CD8-positive, alpha-beta memory T cell (primary cell): ENCODE measurements at regions not wholly inside any gene's neighbourhood (a gene's known extent, or its start where the extent isn't known, plus 50 kb on each side); places are given as distances from the start of the nearest gene placed in this dataset.

Experiments used
- CTCF ChIA-PET: fragments of 350-600 bp; sonication (Branson Sonifier 250); formaldehyde crosslinking; loops from one replicate; lab custom pipeline; 2021; ENCODE audit warnings: antibody characterized with exemption; lab: Charles Lee
- POLR2A ChIA-PET: fragments of 350-600 bp; sonication (Branson Sonifier 250); formaldehyde crosslinking; loops from one replicate; lab custom pipeline; 2021; ENCODE audit warnings: antibody characterized with exemption; lab: Charles Lee
- DNase-seq, 5 donors: peaks; one replicate each; pipeline versions ENCODE4 v3.0.0 to v3.0.0-alpha.2; 2020 to 2022; ENCODE audit warnings: mixed read lengths in 1 of 5
- H3K27ac ChIP-seq: one replicate; pipeline ENCODE4 v1.7.0; 2013; ENCODE audit warnings: low read depth, mild to moderate bottlenecking, low read length, moderate library complexity
- H3K27me3 ChIP-seq: 2 replicates; pipeline ENCODE4 v1.7.0; 2013; ENCODE audit warnings: low read length, mild to moderate bottlenecking; ENCODE audit not compliant: insufficient read depth, poor library complexity, severe bottlenecking
- H3K36me3 ChIP-seq: 2 replicates; pipeline ENCODE4 v1.7.0; 2013; ENCODE audit warnings: mild to moderate bottlenecking, low read length, moderate library complexity; ENCODE audit not compliant: insufficient read depth
- H3K4me1 ChIP-seq: 2 replicates; pipeline ENCODE4 v1.7.0; 2013; ENCODE audit warnings: mild to moderate bottlenecking, low read length, moderate library complexity; ENCODE audit not compliant: insufficient read depth
- H3K4me3 ChIP-seq: 2 replicates; pipeline ENCODE4 v1.7.0; 2013; ENCODE audit warnings: mild to moderate bottlenecking, low read length
- H3K9me3 ChIP-seq: 2 replicates; pipeline ENCODE4 v1.7.0; 2013; ENCODE audit warnings: mild to moderate bottlenecking, low read length
- H3K27ac Mint-ChIP-seq, 8 donors: one replicate each; pipeline ENCODE4 v1.8.0; 2020 to 2021; ENCODE audit warnings: mixed read lengths in 8 of 8, mild to moderate bottlenecking in 6 of 8, inconsistent platforms in 3 of 8, moderate library complexity in 3 of 8
- H3K27me3 Mint-ChIP-seq, 2 donors: one replicate each; pipeline ENCODE4 v1.8.0; 2020 to 2021; ENCODE audit warnings: mixed read lengths in 2 of 2, mild to moderate bottlenecking in 1 of 2, moderate library complexity in 1 of 2
- H3K36me3 Mint-ChIP-seq, 3 donors: one replicate each; pipeline ENCODE4 v1.8.0; 2020 to 2021; ENCODE audit warnings: mixed read lengths in 3 of 3, inconsistent platforms in 1 of 3, mild to moderate bottlenecking in 1 of 3
- H3K4me1 Mint-ChIP-seq, 3 donors: one replicate each; pipeline ENCODE4 v1.8.0; 2020 to 2021; ENCODE audit warnings: mixed read lengths in 3 of 3, inconsistent platforms in 1 of 3, mild to moderate bottlenecking in 1 of 3
- H3K4me3 Mint-ChIP-seq, 7 donors: one replicate each; pipeline ENCODE4 v1.8.0; 2020 to 2021; ENCODE audit warnings: mixed read lengths in 7 of 7, mild to moderate bottlenecking in 6 of 7, moderate library complexity in 4 of 7, inconsistent platforms in 2 of 7
- H3K9me3 Mint-ChIP-seq, 5 donors: one replicate each; pipeline ENCODE4 v1.8.0; 2020 to 2022; ENCODE audit warnings: mixed read lengths in 5 of 5, mild to moderate bottlenecking in 3 of 5, moderate library complexity in 2 of 5, inconsistent platforms in 1 of 5

DNA sequence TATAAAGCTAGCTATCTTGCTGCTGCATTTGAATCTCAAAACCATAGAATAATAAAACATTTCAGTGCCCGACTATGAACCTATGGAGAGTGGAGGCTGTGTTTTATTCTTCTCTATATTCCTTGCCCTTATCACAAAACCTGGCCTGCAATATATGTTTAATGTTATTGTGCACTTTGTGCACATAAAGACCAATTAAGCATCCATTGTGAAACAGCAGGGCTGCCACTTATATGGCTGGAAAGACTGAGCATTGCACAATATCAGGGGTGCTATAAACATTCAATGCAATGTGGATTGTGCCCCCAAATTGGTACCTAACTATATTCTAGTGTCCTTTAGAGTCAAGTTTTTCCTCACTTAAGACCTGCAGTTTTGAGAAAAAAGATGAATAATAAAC, 83.2 kb downstream of the RDH14 start:
- Histone ChIP-seq H3K4me1 (no peaks in the 10 kb centered on the region), H3K9me3 (no peaks in the 10 kb centered on the region), H3K27ac (no peak overlapping the region), H3K36me3 (no peaks in the 10 kb centered on the region), H3K27me3 (no peaks in the 10 kb centered on the region), H3K4me3 (no peak overlapping the region)
- Mint-ChIP-seq H3K4me3 (no peak overlapping the region), H3K4me1 (no peaks in the 10 kb centered on the region), H3K27me3 (peaks cover 5 to 14% of the 10 kb centered on the region in 2 donors), H3K9me3 (no peaks in the 10 kb centered on the region), H3K27ac (no peak overlapping the region), H3K36me3 (no peaks in the 10 kb centered on the region)
- POLR2A ChIA-PET, result no interaction called here
- no peak for DNase-seq
- CTCF ChIA-PET, result no interaction called here

DNA sequence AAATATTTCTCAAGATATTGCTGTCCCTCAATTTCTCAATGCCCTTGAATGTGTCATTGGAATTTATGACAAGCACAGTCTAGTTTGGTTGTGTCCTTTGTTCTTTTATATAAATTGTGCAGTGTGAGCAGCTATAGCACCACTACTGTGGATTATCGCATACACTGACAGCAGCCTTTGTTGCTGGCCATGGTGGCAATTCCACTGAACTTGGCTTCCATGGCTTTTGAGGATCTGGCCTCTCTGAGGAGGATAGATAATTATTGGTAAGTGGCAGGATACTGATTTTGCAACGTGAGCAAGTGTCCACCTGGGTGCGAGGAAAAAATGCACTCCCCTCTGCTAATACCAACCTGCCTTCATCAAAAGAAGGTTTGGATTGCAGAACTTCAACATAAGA, 84.0 kb downstream of the RDH14 start:
- H3K27ac Mint-ChIP-seq, result no peak overlapping the region
- no peak overlapping the region for H3K4me3 Mint-ChIP-seq
- DNase-seq, result no peak
- Histone ChIP-seq H3K4me1 (no peaks in the 10 kb centered on the region), H3K4me3 (no peak overlapping the region), H3K27me3 (no peaks in the 10 kb centered on the region), H3K36me3 (no peaks in the 10 kb centered on the region), H3K27ac (no peak overlapping the region), H3K9me3 (no peaks in the 10 kb centered on the region)
- no peaks in the 10 kb centered on the region for H3K4me1 Mint-ChIP-seq
- peaks cover 3 to 14% of the 10 kb centered on the region in 2 donors for H3K27me3 Mint-ChIP-seq
- ChIA-PET CTCF (no interaction called here), POLR2A (no interaction called here)
- no peaks in the 10 kb centered on the region for H3K9me3 Mint-ChIP-seq
- no peaks in the 10 kb centered on the region for H3K36me3 Mint-ChIP-seq

DNA sequence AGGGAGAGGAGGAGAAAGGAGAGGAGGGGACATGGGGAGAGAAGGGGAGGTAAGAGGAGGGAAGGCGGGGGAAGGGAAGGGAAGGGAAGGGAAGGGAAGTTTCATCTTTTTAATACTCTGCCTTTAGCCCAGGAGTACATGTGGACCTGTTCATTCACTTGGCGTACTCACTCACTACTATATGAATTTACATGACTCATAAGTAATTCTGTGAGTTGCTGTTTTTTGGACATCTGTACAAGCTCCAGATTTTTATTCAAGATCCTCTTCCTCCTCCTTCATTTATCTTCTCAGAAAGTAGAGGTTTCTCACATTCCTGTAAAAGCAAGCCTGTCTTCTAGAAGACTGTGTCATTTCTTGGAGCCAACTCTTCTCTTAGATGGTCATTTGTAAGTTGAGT, 84.6 kb downstream of the RDH14 start:
- no peaks in the 10 kb centered on the region for H3K9me3 ChIP-seq
- Mint-ChIP-seq H3K27me3 (peaks cover 3 to 14% of the 10 kb centered on the region in 2 donors), H3K27ac (no peak overlapping the region), H3K36me3 (no peaks in the 10 kb centered on the region), H3K4me1 (no peaks in the 10 kb centered on the region), H3K9me3 (no peaks in the 10 kb centered on the region), H3K4me3 (no peak overlapping the region)
- no peaks in the 10 kb centered on the region for H3K36me3 ChIP-seq
- no peak overlapping the region for H3K27ac ChIP-seq
- H3K27me3 ChIP-seq, result no peaks in the 10 kb centered on the region
- ChIA-PET CTCF (no interaction called here), POLR2A (no interaction called here)
- no peak for DNase-seq
- no peak overlapping the region for H3K4me3 ChIP-seq
- no peaks in the 10 kb centered on the region for H3K4me1 ChIP-seq

DNA sequence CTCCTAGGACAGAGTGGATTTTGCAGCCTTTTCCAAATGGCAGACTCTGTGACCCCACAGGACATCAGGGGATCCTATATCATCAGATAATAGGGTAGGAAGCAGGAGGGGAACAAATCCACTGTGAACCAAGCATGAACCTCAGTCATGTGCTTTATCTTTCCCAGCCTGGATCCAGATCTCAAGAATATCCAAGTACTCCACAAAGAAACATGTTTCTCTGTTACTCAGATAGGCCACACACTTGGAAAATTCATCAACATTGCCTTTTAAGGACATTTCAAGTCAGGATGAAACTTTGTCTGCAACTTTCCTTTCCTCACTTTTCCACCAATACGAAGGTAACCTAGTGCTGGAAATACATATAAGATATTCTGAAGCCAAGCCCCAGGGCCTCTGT, 85.8 kb downstream of the RDH14 start:
- Histone ChIP-seq H3K4me3 (no peak overlapping the region), H3K36me3 (no peaks in the 10 kb centered on the region), H3K27me3 (no peaks in the 10 kb centered on the region), H3K4me1 (no peaks in the 10 kb centered on the region), H3K9me3 (no peaks in the 10 kb centered on the region), H3K27ac (no peak overlapping the region)
- CTCF ChIA-PET, result no interaction called here
- no peaks in the 10 kb centered on the region for H3K4me1 Mint-ChIP-seq
- no peak for DNase-seq
- no peak overlapping the region for H3K27ac Mint-ChIP-seq
- H3K4me3 Mint-ChIP-seq, result no peak overlapping the region
- peaks cover 6 to 14% of the 10 kb centered on the region in 2 donors for H3K27me3 Mint-ChIP-seq
- H3K36me3 Mint-ChIP-seq, result no peaks in the 10 kb centered on the region
- POLR2A ChIA-PET, result no interaction called here
- H3K9me3 Mint-ChIP-seq, result no peaks in the 10 kb centered on the region

DNA sequence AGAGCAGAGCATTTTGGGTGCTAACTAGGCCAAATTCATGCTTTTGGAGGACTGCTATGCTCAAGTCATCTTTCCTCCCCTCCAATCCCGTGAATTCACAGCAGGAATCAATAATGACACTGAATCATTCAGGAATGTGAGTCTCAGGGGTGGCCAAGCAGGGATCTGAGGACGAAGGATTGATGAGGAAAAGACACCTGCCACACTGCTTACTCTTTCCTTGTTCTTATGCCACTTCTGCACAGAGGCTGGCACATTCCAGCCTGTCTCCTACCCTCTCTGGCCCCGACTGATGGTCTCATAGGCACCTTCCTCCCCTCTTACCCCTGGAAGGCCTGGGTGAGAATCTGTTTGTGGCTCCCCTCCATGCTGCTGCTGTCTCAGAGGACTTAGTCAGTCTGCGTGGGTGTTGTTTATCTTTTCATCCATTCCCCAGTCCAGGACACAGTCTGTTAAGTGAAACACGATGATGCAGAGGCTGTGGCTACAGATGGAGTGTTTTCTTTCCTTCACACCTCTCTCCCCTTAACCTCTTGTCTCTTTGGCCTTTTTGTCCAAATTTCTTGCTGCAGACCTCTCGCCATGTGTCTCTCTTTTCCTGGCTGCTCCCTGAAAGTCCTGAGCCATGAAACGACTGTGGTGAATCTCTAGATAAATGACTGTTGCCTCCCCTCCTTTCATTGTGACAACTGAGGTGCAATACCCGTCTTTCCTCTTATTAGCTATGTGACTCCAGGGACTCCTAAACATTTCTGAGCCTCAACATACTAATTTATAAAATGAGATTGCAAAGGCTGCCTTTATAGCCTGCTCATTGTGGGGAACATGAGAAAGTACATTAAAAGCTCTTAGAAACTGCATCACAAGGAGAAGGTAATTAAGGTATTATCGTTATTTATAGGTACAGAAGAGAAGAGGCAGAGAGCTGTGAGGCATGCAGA, 86.9 kb downstream of the RDH14 start:
- CTCF ChIA-PET, result no interaction called here
- no peaks in the 10 kb centered on the region for H3K36me3 Mint-ChIP-seq

DNA sequence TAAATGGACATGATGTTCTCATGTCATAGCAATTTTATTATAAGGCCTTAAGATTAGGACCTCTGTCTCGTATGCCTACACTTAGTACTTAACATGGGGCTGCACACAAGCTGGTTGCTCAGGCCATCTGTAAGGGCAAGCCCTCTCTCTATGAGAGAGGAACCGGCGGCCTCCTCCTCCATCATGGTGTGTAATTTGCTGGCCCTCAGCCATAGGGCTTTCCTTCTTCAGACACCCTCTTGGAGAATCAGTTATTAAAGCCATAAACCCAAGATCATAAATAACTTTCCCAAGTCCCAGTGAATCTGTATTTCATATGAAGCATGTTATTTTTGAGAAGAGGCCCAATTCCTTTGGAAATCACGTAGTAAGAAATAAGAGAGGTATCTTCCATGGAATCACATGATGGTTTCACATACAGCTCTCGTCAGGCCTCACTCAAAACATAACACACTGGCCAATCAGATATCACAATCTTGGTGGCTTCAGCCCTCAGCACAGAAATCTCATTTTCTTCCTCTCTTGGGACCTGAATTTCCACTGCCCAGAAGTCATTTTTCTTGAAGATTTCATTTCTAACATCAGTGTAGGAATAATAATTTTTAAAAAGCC, 92.6 kb downstream of the RDH14 start:
- CTCF ChIA-PET, result no interaction called here
- H3K36me3 Mint-ChIP-seq, result no peaks in the 10 kb centered on the region
- H3K27me3 ChIP-seq, result no peaks in the 10 kb centered on the region
- no peaks in the 10 kb centered on the region for H3K4me1 Mint-ChIP-seq
- DNase-seq, result no peak
- no peak overlapping the region for H3K4me3 Mint-ChIP-seq
- no peaks in the 10 kb centered on the region for H3K36me3 ChIP-seq
- H3K27me3 Mint-ChIP-seq, result peaks cover 4 to 23% of the 10 kb centered on the region in 2 donors
- H3K9me3 ChIP-seq, result no peaks in the 10 kb centered on the region
- no peak overlapping the region for H3K27ac ChIP-seq
- H3K4me1 ChIP-seq, result no peaks in the 10 kb centered on the region
- H3K27ac Mint-ChIP-seq, result no peak overlapping the region
- no peak overlapping the region for H3K4me3 ChIP-seq
- POLR2A ChIA-PET, result no interaction called here
- H3K9me3 Mint-ChIP-seq, result no peaks in the 10 kb centered on the region

More for the DNA sequence above, 86.9 kb downstream of the RDH14 start:
- POLR2A ChIA-PET, result no interaction called here
- no peak for DNase-seq
- H3K9me3 ChIP-seq, result no peaks in the 10 kb centered on the region
- H3K4me3 ChIP-seq, result no peak overlapping the region
- Mint-ChIP-seq H3K4me3 (no peak overlapping the region), H3K4me1 (no peaks in the 10 kb centered on the region), H3K27ac (no peak overlapping the region), H3K9me3 (no peaks in the 10 kb centered on the region), H3K27me3 (peaks cover 6 to 18% of the 10 kb centered on the region in 2 donors)
- no peaks in the 10 kb centered on the region for H3K4me1 ChIP-seq
- H3K27ac ChIP-seq, result no peak overlapping the region
- H3K36me3 ChIP-seq, result no peaks in the 10 kb centered on the region
- no peaks in the 10 kb centered on the region for H3K27me3 ChIP-seq

DNA sequence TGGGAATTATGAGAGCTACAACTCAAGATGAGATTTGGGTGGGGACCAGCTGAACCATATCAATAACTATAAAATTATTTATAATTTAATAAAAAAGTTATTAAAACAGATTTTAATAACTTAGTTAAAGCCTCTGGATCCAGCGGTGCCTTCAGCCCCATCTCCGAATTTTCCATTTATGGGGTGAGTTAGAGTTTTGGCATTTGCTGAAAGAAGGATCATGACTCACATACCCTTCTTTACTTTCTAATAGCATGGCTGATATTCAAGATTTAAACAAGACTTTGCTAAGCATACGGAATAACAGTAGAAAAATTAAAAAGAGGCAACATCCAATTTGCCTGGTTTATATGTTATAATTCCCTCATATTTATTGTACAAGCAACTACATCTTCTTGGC, 94.5 kb downstream of the RDH14 start:
- no peak overlapping the region for H3K4me3 ChIP-seq
- Mint-ChIP-seq H3K4me3 (no peak overlapping the region), H3K27ac (no peak overlapping the region), H3K36me3 (peaks cover 0 to 4% (median 0%) of the 10 kb centered on the region in 3 donors), H3K27me3 (peaks cover 7 to 36% of the 10 kb centered on the region in 2 donors), H3K9me3 (peaks cover 0 to 2% (median 0%) of the 10 kb centered on the region in 5 donors), H3K4me1 (no peaks in the 10 kb centered on the region)
- H3K36me3 ChIP-seq, result no peaks in the 10 kb centered on the region
- ChIA-PET CTCF (no interaction called here), POLR2A (no interaction called here)
- no peaks in the 10 kb centered on the region for H3K9me3 ChIP-seq
- H3K27me3 ChIP-seq, result no peaks in the 10 kb centered on the region
- no peak overlapping the region for H3K27ac ChIP-seq
- DNase-seq, result no peak
- no peaks in the 10 kb centered on the region for H3K4me1 ChIP-seq

DNA sequence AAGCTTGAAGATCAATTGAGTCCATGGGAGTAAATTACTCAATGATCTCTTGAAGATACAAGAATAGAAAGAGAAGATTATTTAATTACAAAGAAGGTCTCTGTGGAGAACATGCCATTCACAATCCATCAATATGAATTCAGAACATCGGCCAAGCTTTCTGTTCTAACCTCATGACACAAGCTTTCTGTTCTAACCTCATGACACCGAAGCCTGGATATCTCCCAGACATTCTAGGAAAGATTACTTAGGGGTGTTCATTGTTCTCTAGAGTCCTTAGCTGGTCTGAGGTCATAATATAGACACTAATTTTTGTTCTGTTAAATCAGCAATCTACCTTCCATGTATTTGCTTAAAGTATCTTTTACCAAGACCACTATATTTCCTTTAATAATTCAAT, 95.5 kb downstream of the RDH14 start:
- Mint-ChIP-seq H3K4me3 (no peak overlapping the region), H3K9me3 (peaks cover 0 to 4% (median 3%) of the 10 kb centered on the region in 5 donors), H3K4me1 (no peaks in the 10 kb centered on the region), H3K27ac (no peak overlapping the region), H3K27me3 (peaks cover 5 to 38% of the 10 kb centered on the region in 2 donors), H3K36me3 (peaks cover 0 to 4% (median 0%) of the 10 kb centered on the region in 3 donors)
- Histone ChIP-seq H3K36me3 (no peaks in the 10 kb centered on the region), H3K4me3 (no peak overlapping the region), H3K27me3 (no peaks in the 10 kb centered on the region), H3K4me1 (no peaks in the 10 kb centered on the region), H3K27ac (no peak overlapping the region), H3K9me3 (no peaks in the 10 kb centered on the region)
- DNase-seq, result no peak
- CTCF ChIA-PET, result no interaction called here
- POLR2A ChIA-PET, result no interaction called here
